HK-2 (cell line): ENCODE measurements at regions not wholly inside any gene's neighbourhood (a gene's known extent, or its start where the extent isn't known, plus 50 kb on each side); places are given as distances from the start of the nearest gene placed in this dataset.

Source experiments
- DNase-seq: peaks from one replicate; pipeline ENCODE4 v3.0.0-alpha.2; 2018; ENCODE audit not compliant: unreplicated experiment

DNA sequence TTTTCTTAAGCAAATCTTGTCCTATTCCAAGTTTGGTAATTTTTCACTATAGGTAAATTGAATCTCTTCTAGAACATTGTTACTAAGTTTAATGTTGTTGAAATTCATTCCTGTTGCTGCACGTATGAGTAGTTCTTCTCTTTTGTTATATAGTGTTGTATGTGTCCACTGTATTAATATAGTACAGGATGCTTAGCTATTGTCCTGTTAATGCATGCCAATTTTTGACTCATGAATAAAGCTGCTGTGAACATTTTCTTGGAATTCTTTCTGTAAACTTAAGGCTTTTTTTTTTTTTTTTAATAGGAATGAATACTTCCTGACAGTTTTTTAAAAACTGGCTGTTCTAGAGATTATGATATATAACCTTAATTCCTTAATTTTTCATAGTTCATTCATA, 326.9 kb downstream of the SLC4A3 start:
- no peak for DNase-seq

DNA sequence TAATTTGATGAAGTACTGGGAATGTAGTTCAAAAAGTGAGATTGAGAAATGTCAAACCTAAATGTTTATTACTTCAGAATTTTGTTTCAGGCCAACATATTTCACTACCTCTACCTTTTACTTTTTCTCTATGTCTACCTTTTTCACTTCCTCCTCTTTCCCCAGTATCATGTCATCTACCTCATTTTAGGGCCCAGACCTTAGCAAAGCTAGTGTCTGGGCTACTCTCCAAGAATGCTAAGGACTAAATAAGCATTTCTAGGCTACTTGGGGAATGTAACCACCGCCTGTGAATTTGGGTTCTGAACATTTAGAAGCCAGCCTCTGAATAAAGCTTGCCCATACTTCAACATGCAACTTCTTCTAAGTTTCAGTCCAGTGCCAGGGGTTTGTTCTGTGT, 330.4 kb downstream of the SLC4A3 start:
- DNase-seq: no peak

DNA sequence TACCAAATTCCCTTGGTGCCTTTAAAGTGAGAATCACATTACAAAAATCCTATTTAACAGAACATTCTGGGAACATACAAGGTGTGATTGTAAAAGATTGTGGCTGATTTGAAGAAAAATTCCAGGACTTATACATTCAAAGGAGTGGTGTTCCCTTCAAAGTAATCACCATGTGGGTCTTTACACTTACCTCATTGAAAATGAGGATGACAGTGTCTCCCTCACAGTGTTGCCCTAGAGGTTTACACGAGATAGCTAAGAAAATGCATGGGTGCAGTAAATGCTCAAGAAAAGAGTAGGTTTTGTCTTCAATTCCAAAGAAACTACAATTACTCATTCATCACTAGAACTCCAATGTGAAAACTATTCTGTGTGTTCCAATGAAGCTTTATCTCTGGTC, 331.5 kb downstream of the SLC4A3 start:
- DNase-seq: no peak

DNA sequence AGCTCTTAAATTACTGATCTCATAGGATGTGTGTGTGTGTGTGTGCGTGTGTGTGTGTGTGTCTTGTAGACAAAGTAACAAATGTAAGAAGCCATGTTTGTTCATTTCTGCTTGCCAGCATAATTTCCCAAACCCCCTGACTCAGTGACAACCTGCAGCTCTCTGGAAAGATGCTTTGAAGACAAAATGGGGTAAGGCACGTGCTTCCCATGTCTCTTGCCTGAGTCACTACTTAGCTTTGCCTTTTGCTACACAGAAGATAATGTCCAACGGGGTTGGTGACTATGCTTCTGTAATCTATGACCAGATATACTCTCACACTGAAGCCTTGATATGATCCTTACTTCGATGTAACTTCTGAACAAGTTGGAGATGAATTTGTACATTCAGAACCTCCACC, 332.0 kb downstream of the SLC4A3 start:
- DNase-seq: no peak

DNA sequence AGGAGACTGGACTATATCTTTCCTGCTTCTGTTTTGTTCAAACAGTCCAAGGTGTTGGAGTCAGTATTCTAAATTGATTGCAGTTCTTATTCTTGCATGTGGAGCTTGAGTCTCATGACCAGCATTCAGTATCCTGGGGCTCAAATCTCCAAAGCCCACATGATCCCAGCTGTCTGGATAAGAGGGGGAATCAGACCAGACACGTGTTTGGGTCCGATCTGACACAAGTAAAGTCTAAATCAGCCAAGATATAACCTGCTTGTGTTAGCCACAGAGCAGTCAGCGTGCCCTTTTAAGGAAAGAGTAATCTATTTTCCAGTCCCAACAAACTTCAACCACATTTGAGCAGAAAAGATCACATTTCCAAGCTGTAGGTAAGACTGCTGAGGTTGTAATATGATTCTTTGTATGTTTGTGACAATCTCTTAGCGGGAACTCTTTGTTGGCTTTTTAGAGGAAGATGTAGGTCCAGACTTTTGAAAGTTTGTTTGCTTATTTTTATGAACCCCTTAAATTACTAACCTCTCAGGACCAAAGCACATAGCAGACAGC, 334.6 kb downstream of the SLC4A3 start:
- DNase-seq: no peak

DNA sequence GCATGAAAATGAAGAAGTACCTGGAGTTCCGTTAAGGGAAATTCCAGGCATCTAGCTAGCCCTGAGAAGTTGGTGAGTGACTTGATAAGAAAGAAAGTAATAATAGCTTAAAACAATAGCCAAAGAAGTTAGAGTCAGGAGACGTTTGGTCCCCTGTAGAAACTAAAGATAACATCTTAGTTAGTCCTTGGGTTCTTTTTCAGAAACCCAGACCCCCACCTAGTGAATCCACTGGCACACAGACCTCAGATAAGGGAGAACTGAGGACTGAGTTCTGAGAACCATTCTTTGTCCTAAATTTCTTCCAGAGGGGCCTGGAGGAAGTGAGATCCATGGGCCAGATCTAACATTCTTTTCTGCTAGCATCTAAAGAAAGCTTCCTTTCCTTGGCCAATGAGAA, 335.4 kb downstream of the SLC4A3 start:
- no peak for DNase-seq

DNA sequence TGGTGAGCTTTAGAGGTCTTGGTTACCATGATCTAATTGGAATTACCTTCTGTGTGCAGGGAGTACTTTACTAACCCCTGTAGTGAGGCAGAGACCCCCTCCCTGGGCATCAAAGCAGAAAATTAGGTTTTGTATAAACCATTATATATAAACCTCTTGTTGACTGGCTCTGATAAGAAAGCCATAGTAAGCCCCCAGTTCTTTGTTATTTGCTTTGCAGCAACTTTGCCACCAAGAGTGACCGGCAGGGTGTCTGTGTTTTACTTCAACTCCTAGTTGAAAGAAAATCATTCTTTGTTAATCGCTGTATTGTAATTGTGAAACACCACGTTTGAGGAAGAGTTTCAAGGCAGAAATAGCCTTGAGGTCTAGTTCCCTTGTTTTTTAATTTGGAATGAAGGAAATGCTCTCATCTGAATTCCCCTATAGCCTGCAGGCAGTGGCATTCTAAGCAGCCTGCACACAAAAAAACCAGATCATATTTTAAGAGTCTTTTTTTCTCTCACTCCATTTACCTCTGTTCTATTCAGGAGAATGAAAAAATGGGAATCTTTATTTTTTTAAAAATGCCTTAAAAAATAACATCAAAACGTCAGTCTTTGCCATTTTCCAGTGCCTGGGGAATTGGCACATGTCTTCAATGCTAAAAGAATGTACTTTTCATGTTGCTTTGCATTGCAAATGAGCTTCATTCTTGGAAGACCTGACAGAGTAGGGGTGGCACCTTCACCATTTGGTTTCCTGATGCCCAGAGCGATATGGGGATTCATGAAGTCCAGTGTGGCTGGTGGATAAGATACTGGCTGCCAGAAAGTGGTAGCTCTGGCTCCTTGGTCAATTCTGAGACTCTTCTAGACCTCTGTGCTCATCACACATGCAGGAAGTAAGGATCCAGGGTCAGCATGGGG, 338.1 kb downstream of the SLC4A3 start:
- no peak for DNase-seq

DNA sequence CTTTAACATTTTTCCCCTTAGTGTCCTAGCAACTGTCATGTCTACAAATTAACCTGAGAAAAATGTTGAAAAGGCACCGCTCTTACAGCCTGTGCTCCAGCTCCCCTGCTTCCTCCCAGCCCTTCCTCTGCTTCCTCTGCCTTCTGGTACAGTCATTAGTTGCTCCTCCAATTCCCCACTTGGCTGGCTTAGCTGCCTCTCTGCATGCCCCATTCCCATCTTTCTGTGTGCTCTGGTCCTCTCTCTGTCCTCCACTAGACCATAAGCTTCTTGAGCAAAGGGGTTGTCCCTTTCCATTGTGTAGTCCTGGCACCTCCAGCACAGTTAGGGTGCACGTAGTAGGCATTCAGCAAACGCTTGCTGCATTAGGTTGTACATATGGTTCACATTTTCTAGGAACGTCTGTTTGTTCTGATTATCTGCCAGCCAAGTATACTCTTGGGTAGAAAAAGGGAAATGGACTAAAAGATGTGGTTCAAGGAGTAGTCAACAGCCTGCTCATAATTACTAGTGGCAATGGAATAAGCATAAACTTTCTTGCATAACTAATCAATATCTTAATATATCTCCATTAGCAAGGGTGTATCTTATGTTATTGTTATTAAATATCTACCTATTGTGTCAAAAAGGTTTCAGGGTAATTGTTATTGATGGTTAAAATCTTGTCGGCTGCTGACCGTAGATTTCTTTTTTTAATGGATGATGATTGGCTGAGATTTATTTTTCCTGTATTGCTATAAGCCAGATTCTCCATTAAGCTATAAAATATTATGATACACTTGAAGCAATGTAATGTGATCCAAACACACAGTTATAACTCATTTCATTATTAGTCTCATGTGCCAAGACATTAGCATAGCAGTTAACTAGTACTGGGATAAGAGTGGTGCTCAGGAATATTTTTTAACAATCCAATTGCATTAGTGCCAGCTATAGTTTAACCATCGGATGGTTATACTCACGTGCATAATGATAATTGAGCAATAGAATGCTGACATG, 340.1 kb downstream of the SLC4A3 start:
- no peak for DNase-seq

DNA sequence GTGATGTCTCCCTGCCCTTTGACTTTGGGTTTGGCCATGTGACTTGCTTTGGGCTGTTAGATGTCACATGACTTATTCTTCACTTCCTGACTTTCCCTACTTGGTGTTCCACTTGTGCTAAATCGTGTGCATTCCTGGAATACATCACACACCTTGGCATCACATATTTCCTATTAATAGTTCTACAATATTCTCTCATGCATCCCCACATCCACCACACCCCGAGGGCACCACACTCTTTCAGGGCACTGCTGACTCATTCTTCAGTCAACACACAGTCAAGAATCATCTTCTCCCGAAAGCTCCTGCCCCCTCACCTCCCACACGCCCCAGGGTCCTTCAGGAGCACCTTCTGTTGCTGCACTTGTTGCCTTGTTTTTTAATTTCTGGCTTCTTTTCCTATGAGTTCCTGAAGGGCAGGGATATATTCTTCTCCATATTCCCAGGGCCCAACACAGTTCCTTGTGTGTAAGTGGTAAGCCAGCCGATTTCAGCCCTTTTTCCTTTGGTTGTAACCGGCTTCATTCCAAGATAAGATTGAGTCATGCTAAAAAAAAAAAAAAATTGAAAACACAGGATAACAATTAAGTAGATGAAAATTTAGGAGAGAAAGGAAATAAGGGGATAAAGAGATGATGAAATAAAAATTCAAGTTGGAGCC, 341.4 kb downstream of the SLC4A3 start:
- DNase-seq: peak; percentile 18

DNA sequence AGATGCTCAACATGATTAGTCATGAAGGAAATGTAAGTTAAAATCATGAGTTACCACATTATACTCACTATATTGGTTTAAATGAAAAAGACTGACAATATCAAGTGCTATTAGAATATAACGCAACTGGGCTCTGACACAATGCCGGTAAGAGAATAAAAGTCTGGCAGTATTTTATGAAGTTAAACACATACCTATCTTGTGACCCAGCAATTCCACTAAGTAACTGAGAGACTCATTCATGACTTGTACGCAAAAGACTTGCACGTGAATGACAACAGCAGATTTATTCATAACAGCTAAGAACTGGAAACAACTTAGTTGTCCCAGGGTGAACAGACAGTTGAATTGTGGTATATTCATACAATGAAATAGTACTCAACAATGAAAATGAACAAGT, 342.1 kb downstream of the SLC4A3 start:
- DNase-seq: no peak

DNA sequence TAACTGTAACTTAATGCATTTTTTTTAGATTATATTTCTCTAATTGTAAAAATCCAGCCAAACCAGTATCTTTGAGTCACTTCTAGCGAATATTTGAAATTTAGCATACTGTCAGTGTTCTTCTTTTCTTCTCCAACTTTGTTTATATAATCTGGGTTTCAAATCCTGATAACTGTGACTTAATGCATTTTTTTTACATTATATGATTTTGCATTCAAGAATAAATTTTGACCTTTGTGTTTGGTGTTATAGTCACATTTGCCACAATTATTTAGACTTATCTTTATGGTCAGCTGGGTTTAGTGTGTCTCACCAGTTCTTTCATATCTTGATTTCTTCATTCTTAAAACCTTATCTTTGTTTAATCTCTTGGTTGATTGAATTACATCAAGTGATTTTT, 345.7 kb downstream of the SLC4A3 start:
- DNase-seq: no peak

DNA sequence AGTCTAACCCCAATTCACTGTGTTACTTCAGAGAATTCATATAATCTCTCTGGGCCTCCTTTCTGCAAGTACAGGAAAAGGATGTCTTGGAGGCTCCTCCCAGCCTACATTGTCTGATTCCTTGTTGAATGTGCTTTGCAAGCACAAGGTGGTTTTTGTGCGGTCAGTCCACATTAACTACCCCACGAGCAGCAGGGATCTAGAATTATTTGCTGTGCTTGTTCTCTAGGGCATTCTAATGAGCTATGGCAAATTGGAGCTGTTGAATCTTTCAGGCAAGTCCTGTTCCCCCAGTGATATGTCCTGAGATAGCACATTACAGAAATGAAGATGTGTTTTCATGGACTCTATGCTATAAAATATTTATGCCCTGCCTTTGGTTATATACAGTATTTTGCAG, 349.4 kb downstream of the SLC4A3 start:
- no peak for DNase-seq

DNA sequence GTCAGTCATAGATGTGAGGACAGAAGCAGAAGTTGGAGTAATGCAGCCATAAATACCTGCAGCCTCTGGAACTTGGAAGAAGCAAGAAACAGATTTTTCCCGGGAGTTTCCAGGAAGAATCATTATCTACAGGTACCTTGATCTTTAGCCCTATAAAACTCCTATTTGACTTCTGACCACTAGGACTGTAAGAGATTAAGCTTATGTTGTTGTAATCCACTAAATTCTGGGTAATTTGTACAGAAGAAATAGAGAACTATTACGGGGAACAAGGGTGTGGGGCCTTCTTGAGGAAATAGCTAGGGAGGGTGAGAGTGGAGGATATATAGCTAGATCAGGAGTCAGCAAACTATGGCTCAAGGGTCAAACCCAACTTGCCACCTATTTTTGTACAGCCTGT, 353.2 kb downstream of the SLC4A3 start:
- DNase-seq: no peak

DNA sequence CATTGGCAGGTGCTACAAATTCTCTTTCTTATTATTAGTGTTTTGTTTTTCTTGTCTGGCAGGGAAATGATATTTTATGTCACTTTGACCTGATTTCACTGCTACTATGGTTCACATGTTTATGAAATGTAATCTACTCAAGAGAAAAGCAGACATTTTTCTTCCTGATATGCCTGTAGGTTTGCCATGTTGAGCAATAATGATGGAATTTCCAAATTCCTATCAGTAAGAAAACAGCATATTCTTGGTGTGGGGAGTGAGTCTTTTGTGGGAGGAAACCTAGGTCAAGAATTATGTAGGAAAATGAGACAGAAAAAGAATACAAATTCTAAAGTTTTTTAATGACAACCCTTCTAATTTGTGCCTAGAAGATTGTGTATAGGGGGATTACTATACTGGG, 356.4 kb downstream of the SLC4A3 start:
- DNase-seq: no peak

DNA sequence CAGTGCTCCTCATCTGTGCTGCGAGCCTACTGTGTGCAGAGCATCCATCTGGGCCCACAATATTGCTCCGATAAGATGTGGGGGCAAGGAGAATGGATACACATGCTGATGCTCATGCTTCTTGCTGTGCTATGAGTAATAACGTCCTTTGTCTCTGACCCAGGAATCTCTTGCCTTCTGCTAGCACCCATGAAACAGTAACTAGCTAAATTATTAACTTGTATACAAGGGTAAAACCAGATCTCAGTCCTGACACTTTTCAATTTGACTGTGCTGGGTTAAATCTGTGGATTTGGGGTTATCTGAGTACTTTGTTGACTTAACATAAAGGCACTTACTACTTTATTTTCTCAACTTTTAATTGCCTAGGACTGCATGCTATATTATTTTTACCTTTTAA, 357.6 kb downstream of the SLC4A3 start:
- DNase-seq: no peak

DNA sequence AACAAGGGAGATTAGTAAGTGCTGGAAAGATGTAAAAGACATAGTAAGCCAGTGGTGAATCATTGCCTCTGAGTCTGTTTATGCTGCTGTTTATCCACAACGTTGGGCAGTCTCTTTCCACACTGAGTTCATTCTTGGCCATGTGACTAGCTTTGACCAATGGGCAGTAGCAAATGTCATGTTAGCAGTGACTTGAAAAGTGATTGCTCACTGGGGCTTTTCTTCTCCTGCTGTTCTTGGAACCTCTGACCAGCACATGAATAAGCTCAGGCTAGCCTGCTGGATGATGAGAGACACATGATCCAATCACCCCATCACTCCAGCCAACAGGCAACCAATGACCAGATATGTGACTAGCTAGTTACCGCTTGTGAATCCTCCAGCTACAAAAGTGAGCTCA, 360.4 kb downstream of the SLC4A3 start:
- DNase-seq: peak; percentile 35

DNA sequence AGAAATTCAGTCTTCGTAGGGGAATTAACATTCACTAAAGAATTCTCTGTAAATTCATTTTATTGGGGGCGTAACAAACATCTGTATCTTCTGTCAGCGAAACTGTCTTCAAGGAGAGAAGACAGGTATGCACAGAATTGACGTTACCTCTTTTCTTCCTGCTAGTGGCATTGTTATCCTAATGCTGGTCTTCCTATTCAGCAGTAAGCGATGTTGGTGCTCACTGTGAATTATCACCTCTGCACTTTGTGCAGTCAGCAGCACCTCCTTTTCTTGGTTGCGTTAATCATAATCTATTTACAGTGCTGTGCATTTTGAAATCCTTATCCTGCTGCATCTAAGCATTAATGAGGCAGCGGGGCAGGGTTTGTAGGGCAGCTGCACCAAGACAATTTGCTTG, 362.3 kb downstream of the SLC4A3 start:
- no peak for DNase-seq

DNA sequence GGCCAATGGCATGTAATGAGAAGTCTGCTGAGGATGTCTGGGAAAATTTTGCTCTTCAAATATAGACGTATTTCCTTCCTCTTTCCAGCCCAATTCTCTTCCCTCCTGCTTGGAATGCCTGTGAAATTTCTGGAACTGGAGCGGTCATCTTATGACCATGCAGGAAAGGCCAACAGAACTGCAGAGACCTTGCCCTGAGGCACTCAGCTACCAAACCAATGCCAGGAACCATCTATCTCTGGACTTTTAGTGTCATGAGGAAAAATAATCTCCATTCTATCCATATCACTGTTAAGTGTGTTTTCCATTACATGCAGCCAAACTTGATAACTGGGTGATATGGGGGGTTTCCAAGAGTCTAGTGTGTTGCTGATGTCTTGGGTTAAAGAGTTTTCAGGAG, 363.7 kb downstream of the SLC4A3 start:
- no peak for DNase-seq

DNA sequence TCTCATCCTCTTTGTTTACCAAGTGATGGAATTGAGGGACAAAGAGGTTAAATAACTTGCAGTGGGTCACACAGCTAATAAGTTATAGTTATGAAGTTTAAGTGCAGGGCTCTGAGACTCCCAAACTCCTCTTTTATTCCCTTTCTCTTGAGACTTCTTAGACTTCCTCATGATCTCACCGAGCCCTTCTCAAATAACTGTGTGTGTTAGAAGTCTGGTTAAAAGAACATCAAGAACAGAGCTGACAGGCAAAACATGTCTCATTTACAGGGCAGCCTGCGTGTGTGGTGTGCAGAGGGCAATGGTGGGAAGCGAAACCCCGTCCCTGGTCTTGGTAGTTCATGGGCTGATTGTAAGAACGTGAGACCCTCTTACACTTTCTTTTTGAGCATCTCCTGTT, 368.0 kb downstream of the SLC4A3 start:
- DNase-seq: no peak

DNA sequence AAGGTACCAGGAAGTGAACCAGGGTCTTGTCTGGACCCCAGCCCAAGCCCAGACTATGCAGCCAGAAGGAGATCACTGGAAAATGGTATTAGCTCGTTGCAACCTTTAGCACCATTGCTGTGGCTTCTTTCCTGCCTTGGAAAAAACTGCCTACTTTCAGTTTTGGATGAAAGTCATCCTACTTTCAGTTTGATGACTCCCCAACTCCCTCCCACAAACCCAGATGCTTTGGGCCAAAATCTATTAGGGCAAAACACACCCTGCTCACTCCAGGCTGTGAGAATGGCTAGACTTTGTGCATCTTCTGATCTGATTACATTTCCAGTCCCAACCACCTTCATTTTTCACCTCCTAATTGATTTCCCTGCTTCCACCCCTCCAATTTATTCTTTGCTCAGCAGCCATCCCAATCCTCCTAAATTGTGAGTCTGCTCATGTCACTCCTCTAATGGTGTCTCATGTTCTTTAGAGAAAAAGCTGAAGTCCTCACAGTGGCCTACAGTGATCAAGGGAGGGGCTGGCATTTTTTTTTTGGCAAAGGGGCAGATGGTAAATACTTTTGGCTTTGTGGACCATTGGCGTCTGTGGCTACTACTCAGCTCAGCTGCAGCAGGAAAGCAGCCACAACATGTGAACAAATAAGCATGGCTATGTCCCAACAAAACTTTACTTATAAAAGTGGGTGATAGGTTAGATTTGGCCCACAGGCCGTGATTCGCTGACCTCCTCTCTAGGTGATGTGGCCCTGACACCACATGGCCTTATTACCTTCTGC, 368.7 kb downstream of the SLC4A3 start:
- DNase-seq: no peak

DNA sequence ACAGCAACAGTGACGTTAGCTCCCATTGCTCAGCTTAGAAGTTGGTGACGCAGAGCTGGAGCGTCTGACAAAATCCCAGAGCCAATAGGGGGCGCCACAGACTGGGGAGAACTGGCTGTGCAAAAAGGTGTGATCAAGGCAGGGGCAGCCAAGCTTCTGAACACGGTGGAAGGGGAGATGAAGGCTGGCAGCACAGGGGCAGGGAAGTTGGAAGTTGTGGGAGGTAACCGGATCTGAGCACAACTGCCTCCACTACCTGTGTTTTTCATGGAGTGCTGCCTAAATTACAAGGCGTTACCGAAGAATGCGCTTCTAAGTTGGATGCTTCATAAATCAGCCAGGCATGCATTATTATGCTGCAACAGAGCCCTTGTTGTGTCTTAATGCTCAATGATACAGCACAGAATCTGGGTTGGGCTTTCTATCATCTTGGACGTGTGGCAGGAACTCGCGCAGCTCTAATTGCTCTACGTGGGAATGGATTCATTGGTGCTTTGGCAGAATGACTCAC, 370.0 kb downstream of the SLC4A3 start:
- peak; percentile 49 for DNase-seq
